Naive thymus-derived CD8-positive, alpha-beta T cell (primary cell): ENCODE measurements at regions not wholly inside any gene's neighbourhood (a gene's known extent, or its start where the extent isn't known, plus 50 kb on each side); places are given as distances from the start of the nearest gene placed in this dataset.
"Not testable (repeated sequence)": the region's sequence is repeated elsewhere in the genome, so short reads cannot be mapped to it uniquely, and the experiment has no call there.

Source experiments
- ATAC-seq, 2 donors: fragments of 150-1000 bp; cut with Tn5 transposase in 1 of 2; sonication (Bioruptor Pico), chemical (Tn5 transposase) in 1 of 2; 1 replicate in 1 of 2; 2 replicates in 1 of 2; pipeline ENCODE4 v1.10.0; 2021; ENCODE audit warnings: mild to moderate bottlenecking in 2 of 2, moderate library complexity in 2 of 2
- POLR2A ChIA-PET: fragments of 350-600 bp; sonication (Branson Sonifier 250); formaldehyde crosslinking; loops from one replicate; lab custom pipeline; 2021; ENCODE audit warnings: antibody characterized with exemption; lab: Charles Lee
- DNase-seq, 10 donors: peaks; one replicate each; pipeline versions ENCODE4 v3.0.0 to v3.0.0-alpha.2; 2020 to 2022
- H3K27ac Mint-ChIP-seq, 10 donors: one replicate each; pipeline ENCODE4 v1.8.0; 2020 to 2022; ENCODE audit warnings: mild to moderate bottlenecking in 10 of 10, mixed read lengths in 10 of 10, moderate library complexity in 4 of 10, inconsistent platforms in 1 of 10
- H3K27me3 Mint-ChIP-seq, 5 donors: one replicate each; pipeline ENCODE4 v1.8.0; 2021 to 2022; ENCODE audit warnings: mixed read lengths in 5 of 5
- H3K36me3 Mint-ChIP-seq, 3 donors: one replicate each; pipeline ENCODE4 v1.8.0; 2020 to 2022; ENCODE audit warnings: mixed read lengths in 3 of 3, mild to moderate bottlenecking in 2 of 3, inconsistent platforms in 1 of 3
- H3K4me1 Mint-ChIP-seq, 4 donors: one replicate each; pipeline ENCODE4 v1.8.0; 2021 to 2022; ENCODE audit warnings: mixed read lengths in 4 of 4
- H3K4me3 Mint-ChIP-seq, 10 donors: one replicate each; pipeline ENCODE4 v1.8.0; 2020 to 2022; ENCODE audit warnings: mild to moderate bottlenecking in 10 of 10, mixed read lengths in 10 of 10, moderate library complexity in 6 of 10, inconsistent platforms in 1 of 10
- H3K9me3 Mint-ChIP-seq, 9 donors: one replicate each; pipeline ENCODE4 v1.8.0; 2020 to 2022; ENCODE audit warnings: mixed read lengths in 9 of 9, mild to moderate bottlenecking in 3 of 9, inconsistent platforms in 1 of 9, moderate library complexity in 1 of 9

DNA sequence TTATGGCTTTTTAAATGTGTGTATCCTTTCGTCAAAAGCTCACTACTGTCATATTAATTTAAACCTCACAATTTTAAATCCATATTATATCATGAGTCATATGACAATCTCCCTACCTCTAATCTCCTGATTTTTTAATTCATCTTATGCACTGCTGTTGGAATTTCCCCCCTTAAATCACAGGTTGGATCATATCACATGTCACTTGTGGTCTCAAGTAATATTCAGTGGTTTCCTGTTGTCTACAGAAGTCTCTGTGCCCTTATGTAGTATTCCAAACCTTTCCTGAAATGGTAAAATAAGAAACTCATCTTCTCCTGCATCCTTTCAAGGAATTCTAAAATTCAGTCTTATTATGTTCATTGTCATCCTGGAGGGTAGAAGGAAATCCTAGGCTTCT is 116.0 kb upstream of the CBLB start:
- H3K4me3 Mint-ChIP-seq: peak overlapping the region in 3 of 10 donors; percentile 1 to 28 (median 25)
- peak overlapping the region in 3 of 10 donors; percentile 0 to 31 (median 8) for H3K27ac Mint-ChIP-seq
- POLR2A ChIA-PET: no interaction called here
- no peak for DNase-seq
- peaks cover 19 to 36% (median 30%) of the 10 kb centered on the region in 4 donors for H3K4me1 Mint-ChIP-seq
- peaks cover 0 to 13% (median 7%) of the 10 kb centered on the region in 9 donors for H3K9me3 Mint-ChIP-seq
- peak in 1 of 2 donors; percentile 54 for ATAC-seq
- peaks cover 0 to 13% (median 12%) of the 10 kb centered on the region in 3 donors for H3K36me3 Mint-ChIP-seq
- no peaks in the 10 kb centered on the region for H3K27me3 Mint-ChIP-seq

DNA sequence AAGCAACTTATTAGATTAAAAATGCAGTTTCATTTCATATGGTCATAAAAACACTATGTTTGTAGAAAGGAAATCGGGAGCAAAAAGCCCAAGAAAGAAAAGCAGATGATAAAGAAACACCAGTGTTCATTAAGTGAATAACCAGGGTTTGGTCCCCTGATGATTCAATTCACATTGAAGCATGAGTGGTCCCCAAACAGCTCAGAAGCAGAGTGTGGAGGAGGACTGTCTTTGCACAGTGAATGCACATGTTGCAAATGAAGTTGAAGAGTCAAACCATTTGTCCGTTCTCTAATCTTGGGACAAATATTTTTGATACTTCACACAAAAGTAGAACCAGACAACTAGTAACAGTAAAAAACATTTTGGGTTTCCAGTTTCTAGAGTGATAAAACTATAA is 117.5 kb upstream of the CBLB start:
- H3K27me3 Mint-ChIP-seq, ATAC-seq, DNase-seq, H3K4me3 Mint-ChIP-seq, POLR2A ChIA-PET, H3K27ac Mint-ChIP-seq: not testable (repeated sequence)
- Mint-ChIP-seq H3K9me3 (peaks cover 4 to 28% (median 14%) of the 10 kb centered on the region in 9 donors), H3K4me1 (peaks cover 19 to 36% (median 30%) of the 10 kb centered on the region in 4 donors), H3K36me3 (peaks cover 0 to 25% (median 20%) of the 10 kb centered on the region in 3 donors)

- peak overlapping the region; percentile 16 to 77 (median 73) for H3K4me3 Mint-ChIP-seq
- no peak for DNase-seq
- ATAC-seq: no peak
- peaks cover 0 to 31% (median 24%) of the 10 kb centered on the region in 3 donors for H3K36me3 Mint-ChIP-seq
- peaks cover 14 to 43% (median 22%) of the 10 kb centered on the region in 9 donors for H3K9me3 Mint-ChIP-seq
- H3K27ac Mint-ChIP-seq: peak overlapping the region in 9 of 10 donors; percentile 6 to 85 (median 64)
- peaks cover 19 to 36% (median 30%) of the 10 kb centered on the region in 4 donors for H3K4me1 Mint-ChIP-seq
- POLR2A ChIA-PET: no interaction called here
- H3K27me3 Mint-ChIP-seq: no peaks in the 10 kb centered on the region
These were observed 119.0 kb upstream of the CBLB start for GRCh38 chr3:105987809-105988208.

GRCh38 chr3:105988540-105989212 is 119.9 kb upstream of the CBLB start:
- DNase-seq (no peak), ATAC-seq (no peak)
- POLR2A ChIA-PET: no interaction called here
- H3K4me1 Mint-ChIP-seq: peaks cover 19 to 36% (median 30%) of the 10 kb centered on the region in 4 donors
- peaks cover 14 to 45% (median 22%) of the 10 kb centered on the region in 9 donors for H3K9me3 Mint-ChIP-seq
- no peaks in the 10 kb centered on the region for H3K27me3 Mint-ChIP-seq
- H3K36me3 Mint-ChIP-seq: peaks cover 0 to 34% (median 29%) of the 10 kb centered on the region in 3 donors
- H3K27ac Mint-ChIP-seq: peak overlapping the region in 6 of 10 donors; percentile 16 to 78 (median 50)
- H3K4me3 Mint-ChIP-seq: peak overlapping the region in 8 of 10 donors; percentile 16 to 77 (median 69)

- Mint-ChIP-seq H3K27me3 (no peaks in the 10 kb centered on the region), H3K4me1 (peaks cover 0 to 3% (median 0%) of the 10 kb centered on the region in 4 donors)
- ATAC-seq: no peak
These were observed 128.0 kb upstream of the CBLB start for GRCh38 chr3:105996781-105997180.

GRCh38 chr3:105997466-105997799 is 128.6 kb upstream of the CBLB start:
- Mint-ChIP-seq H3K27ac (no peak overlapping the region), H3K4me3 (no peak overlapping the region), H3K27me3 (no peaks in the 10 kb centered on the region), H3K9me3 (peaks cover 0 to 38% (median 23%) of the 10 kb centered on the region in 9 donors), H3K4me1 (peaks cover 0 to 3% (median 0%) of the 10 kb centered on the region in 4 donors), H3K36me3 (peaks cover 0 to 41% (median 32%) of the 10 kb centered on the region in 3 donors)
- DNase-seq (no peak), ATAC-seq (no peak)
- POLR2A ChIA-PET: no interaction called here

More at GRCh38 chr3:105996781-105997180, 128.0 kb upstream of the CBLB start:
- POLR2A ChIA-PET: no interaction called here
- Mint-ChIP-seq H3K36me3 (peaks cover 0 to 42% (median 34%) of the 10 kb centered on the region in 3 donors), H3K9me3 (peaks cover 0 to 40% (median 28%) of the 10 kb centered on the region in 9 donors), H3K27ac (no peak overlapping the region), H3K4me3 (no peak overlapping the region)
- no peak for DNase-seq

GRCh38 chr3:105997800-105998526 is 129.2 kb upstream of the CBLB start:
- ATAC-seq (no peak), DNase-seq (no peak)
- POLR2A ChIA-PET: no interaction called here
- H3K9me3 Mint-ChIP-seq: peaks cover 0 to 33% (median 20%) of the 10 kb centered on the region in 9 donors
- H3K27ac Mint-ChIP-seq: no peak overlapping the region
- no peaks in the 10 kb centered on the region for H3K27me3 Mint-ChIP-seq
- H3K36me3 Mint-ChIP-seq: peaks cover 0 to 35% (median 27%) of the 10 kb centered on the region in 3 donors
- H3K4me1 Mint-ChIP-seq: peaks cover 0 to 3% (median 0%) of the 10 kb centered on the region in 4 donors
- H3K4me3 Mint-ChIP-seq: no peak overlapping the region

- H3K4me1 Mint-ChIP-seq: peaks cover 3 to 6% (median 6%) of the 10 kb centered on the region in 4 donors
- no peak for DNase-seq
- POLR2A ChIA-PET: no interaction called here
These were observed 131.0 kb upstream of the CBLB start for GRCh38 chr3:105999856-106000255.

DNA sequence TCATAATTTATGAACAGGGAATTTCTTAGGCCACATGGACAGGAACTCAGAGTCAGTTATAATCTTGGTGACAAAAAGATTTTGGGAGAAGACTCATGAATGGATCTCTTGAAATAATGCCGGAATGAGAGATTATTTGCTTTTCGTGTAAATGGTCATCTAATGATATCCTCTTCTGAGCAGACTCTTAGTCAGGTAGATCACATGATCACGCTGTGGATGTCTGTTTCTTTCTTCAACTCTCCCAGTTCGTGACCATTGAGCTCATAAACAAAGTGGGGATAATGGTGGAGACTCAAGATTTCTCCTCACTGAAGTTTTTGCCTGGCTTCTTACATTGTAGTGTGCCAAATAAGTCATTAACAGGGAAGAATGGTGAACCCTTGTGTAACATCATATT is 133.1 kb upstream of the CBLB start:
- no peak for ATAC-seq

More at GRCh38 chr3:105999856-106000255, 131.0 kb upstream of the CBLB start:
- H3K9me3 Mint-ChIP-seq: peaks cover 0 to 28% (median 20%) of the 10 kb centered on the region in 9 donors
- no peak overlapping the region for H3K27ac Mint-ChIP-seq
- ATAC-seq: no peak
- no peak overlapping the region for H3K4me3 Mint-ChIP-seq
- peaks cover 0 to 31% (median 25%) of the 10 kb centered on the region in 3 donors for H3K36me3 Mint-ChIP-seq
- no peaks in the 10 kb centered on the region for H3K27me3 Mint-ChIP-seq

GRCh38 chr3:106004137-106004681 is 135.4 kb upstream of the CBLB start:
- DNase-seq (no peak), ATAC-seq (no peak)
- Mint-ChIP-seq H3K4me1 (peaks cover 3 to 9% (median 6%) of the 10 kb centered on the region in 4 donors), H3K4me3 (peak overlapping the region in 4 of 10 donors; percentile 29 to 56 (median 36)), H3K27ac (no peak overlapping the region), H3K9me3 (peaks cover 0 to 14% (median 2%) of the 10 kb centered on the region in 9 donors), H3K36me3 (peaks cover 0 to 11% (median 7%) of the 10 kb centered on the region in 3 donors), H3K27me3 (no peaks in the 10 kb centered on the region)
- POLR2A ChIA-PET: no interaction called here

More for the DNA sequence above, 133.1 kb upstream of the CBLB start:
- DNase-seq: no peak
- H3K9me3 Mint-ChIP-seq: peaks cover 0 to 19% (median 11%) of the 10 kb centered on the region in 9 donors
- H3K27me3 Mint-ChIP-seq: no peaks in the 10 kb centered on the region
- POLR2A ChIA-PET: no interaction called here
- peaks cover 0 to 24% (median 16%) of the 10 kb centered on the region in 3 donors for H3K36me3 Mint-ChIP-seq
- H3K4me3 Mint-ChIP-seq: no peak overlapping the region
- no peak overlapping the region for H3K27ac Mint-ChIP-seq
- peaks cover 3 to 6% (median 6%) of the 10 kb centered on the region in 4 donors for H3K4me1 Mint-ChIP-seq

- peaks cover 0 to 10% (median 6%) of the 10 kb centered on the region in 3 donors for H3K36me3 Mint-ChIP-seq
- POLR2A ChIA-PET: no interaction called here
- no peak overlapping the region for H3K27ac Mint-ChIP-seq
- no peaks in the 10 kb centered on the region for H3K27me3 Mint-ChIP-seq
- H3K4me1 Mint-ChIP-seq: peaks cover 3 to 9% (median 6%) of the 10 kb centered on the region in 4 donors
- DNase-seq (no peak), ATAC-seq (no peak)
- H3K9me3 Mint-ChIP-seq: peaks cover 0 to 9% (median 1%) of the 10 kb centered on the region in 9 donors
- no peak overlapping the region for H3K4me3 Mint-ChIP-seq
These were observed 136.0 kb upstream of the CBLB start for GRCh38 chr3:106004826-106005225.

GRCh38 chr3:106006001-106006400 is 137.2 kb upstream of the CBLB start:
- POLR2A ChIA-PET: no interaction called here
- ATAC-seq: no peak
- H3K4me3 Mint-ChIP-seq: no peak overlapping the region
- H3K27me3 Mint-ChIP-seq: no peaks in the 10 kb centered on the region
- no peak for DNase-seq
- H3K9me3 Mint-ChIP-seq: no peaks in the 10 kb centered on the region
- no peak overlapping the region for H3K27ac Mint-ChIP-seq
- no peaks in the 10 kb centered on the region for H3K36me3 Mint-ChIP-seq
- H3K4me1 Mint-ChIP-seq: peaks cover 3 to 17% (median 15%) of the 10 kb centered on the region in 4 donors
